CD4-positive, alpha-beta T cell treated with Interleukin-4 for 1 hour (primary cell): ENCODE measurements at regions not wholly inside any gene's neighbourhood (a gene's known extent, or its start where the extent isn't known, plus 50 kb on each side); places are given as distances from the start of the nearest gene placed in this dataset.

Experiments used
- DNase-seq, 2 donors: peaks; one replicate each; pipeline ENCODE4 v3.0.0-alpha.2; 2020 to 2022

- no peak for DNase-seq
These were observed 304.1 kb downstream of the MCTP2 start for GRCh38 chr15:94535298-94536048.

GRCh38 chr15:94536549-94536948 is 305.2 kb downstream of the MCTP2 start:
- DNase-seq: no peak

DNA sequence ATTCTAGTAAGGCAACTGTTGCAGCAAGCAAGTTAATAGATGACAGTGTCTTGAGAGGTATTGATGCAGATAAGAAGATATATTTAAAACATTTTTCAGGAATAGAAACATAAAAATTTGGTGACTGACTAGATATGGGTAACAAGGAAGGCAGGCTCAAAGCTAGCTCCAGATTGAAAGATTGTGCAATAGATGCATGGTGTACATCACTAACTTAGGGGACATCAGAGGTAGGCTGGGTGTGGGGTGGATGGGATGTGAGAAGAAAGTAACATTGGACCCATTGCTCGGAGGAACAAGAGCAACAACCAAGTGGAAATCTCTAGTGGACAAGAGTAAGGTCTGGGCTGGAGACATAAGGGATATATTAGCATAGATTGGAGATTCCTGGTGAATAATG is 306.9 kb downstream of the MCTP2 start:
- DNase-seq: no peak

DNA sequence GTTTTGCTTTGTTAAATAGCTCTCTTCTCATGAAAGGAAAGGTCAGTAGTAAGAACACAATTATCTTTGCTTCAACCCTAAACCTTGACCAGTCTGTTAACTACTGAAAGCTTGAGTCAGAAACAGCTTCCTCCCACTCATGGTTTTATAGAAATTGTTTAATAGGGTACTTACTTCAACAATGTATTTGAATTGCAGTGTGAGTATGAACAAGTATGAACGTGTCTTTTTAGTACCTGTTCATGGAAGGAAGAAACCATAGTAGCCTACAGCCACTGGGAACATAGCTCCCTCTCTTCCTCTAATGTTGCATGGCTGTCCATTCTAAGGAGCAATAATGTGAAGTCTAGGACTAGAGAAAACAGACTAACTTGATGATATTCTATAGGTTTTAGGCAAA is 311.0 kb downstream of the MCTP2 start:
- DNase-seq: no peak

DNA sequence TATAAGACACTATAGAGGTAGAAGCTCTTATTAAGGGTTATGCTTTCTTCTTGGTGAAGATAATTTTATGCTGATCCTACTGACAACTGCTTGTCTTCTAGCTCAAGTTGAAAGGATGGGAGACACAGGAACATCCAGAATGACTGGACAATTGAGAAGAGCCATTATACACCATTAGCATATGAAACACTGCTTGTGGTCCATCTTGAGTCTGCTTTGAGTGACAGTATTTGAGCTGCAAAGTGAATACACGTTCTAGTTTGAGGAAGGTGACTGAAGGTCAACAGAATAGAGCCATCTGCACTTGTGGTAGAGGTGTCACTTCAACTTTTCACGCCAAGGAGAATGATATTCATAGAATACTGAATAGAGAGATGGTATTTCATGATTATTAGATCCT is 315.4 kb downstream of the MCTP2 start:
- no peak for DNase-seq

DNA sequence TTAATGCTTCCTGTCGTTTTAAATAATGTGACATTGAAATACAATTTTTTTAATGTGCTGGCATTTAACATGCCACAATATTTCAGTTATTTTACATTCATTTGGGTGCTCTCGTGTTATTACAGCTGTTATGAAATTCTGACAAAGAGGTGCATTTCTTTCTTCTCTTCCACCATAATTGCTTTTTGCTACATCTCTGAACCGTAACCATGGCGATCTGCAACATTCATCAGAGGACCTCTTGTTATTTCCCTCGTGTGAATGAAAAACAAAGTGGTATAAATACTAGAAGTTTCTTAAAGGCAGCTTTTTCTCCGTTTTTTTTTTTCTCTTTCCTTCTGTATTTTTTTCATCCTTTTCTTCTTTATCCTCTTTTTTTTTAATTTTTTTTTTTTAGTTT is 316.4 kb downstream of the MCTP2 start:
- no peak for DNase-seq

DNA sequence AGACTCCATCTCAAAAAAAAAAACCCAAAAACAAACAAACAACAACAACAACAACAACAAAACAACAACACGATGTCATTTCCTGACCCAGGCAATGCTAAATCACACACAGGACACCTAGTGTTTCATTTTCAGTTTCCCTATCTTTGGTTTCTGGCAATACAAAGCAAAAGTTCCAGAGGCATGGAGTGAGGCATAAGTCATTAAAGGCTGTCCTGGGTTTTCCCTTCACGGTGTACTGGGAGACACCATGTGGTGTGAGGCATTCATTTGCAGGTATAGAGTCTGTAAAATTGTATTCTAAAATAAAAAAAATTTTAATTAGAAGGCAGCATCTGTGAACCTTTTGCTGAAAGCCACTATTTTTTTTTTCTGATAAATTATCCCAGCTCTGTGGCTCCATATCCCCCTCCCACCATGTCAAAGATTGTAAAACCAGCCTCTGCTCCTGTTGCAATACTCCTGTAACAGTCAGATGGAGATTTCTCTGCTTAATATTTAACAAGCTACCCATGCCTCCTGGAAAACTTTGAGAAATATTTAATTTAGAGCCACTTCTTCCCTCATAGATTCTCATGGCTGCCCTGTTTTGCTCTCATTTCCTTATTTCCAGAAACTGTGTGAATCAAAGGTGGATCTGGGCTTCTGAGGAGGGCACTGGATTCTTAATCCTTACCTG is 324.6 kb downstream of the MCTP2 start:
- no peak for DNase-seq

- DNase-seq: no peak
These were observed 329.8 kb downstream of the MCTP2 start for GRCh38 chr15:94561036-94561689.

DNA sequence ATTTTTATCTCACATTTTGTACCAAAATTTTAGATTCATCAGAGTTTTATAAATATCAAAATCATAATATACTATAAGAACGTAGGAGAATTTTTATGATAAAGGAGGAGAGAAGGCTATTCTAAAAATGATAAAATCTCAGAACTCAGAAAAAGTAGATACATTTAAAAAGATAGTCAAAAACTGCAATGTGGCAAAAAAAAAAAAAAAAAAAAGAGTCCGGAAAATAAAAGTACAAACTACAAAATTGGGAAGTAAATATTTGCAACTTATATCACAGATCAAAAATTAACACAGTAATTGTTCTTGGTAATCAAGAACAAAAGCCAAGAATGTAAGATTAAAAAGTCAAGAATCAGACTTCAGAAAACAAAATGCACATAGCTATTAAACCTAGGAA is 332.1 kb downstream of the MCTP2 start:
- no peak for DNase-seq

DNA sequence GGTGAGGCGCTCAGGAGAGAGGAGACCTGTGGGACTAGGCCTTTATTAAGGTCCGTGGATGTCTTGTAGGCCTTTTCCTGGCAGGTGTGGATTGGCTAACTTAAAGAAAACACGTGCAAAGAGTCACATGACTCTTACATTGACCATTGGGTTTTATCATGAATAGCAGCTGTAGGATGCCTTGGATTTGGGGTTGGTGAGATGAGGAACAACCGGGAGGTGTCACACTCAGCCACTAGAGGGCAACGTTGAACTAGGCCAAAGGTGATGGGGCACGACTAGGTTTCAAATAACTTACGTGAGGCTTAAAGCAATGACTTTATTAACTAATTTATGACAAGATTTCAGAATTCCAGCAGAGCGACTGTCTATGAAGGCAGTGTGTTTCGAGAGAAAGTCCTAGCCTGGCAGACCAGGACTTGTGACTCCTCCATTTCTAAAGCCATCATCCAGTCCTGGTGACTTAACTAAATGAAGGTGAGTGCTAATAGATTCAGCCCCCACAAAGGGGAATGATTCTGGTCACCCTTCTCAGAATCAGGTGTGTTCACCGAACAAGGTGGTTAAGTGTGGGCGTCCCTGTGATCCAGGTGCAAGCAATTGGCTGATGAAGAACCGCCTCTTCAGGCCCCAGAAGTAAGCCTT is 345.6 kb downstream of the MCTP2 start:
- peak in 1 of 2 donors; percentile 20 for DNase-seq

DNA sequence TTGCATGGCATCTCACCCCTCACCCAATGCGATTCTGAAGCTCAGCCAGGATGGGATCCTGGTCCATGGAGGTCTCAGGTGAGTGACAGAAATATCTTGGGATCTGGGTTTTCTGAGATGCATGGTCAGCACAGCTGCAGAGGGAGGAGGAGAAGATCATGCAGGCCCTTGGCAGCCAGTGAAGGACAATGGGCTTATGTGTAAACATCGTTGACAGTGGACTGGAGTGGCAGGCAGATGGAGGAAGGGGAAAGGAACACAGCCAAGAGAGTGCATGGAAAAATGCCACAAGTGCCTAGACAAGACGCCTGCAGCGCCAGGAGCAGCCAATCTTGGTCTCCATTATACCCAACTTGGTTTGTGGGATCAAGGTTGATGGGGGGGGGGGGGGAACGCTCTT is 347.9 kb downstream of the MCTP2 start:
- DNase-seq: no peak

DNA sequence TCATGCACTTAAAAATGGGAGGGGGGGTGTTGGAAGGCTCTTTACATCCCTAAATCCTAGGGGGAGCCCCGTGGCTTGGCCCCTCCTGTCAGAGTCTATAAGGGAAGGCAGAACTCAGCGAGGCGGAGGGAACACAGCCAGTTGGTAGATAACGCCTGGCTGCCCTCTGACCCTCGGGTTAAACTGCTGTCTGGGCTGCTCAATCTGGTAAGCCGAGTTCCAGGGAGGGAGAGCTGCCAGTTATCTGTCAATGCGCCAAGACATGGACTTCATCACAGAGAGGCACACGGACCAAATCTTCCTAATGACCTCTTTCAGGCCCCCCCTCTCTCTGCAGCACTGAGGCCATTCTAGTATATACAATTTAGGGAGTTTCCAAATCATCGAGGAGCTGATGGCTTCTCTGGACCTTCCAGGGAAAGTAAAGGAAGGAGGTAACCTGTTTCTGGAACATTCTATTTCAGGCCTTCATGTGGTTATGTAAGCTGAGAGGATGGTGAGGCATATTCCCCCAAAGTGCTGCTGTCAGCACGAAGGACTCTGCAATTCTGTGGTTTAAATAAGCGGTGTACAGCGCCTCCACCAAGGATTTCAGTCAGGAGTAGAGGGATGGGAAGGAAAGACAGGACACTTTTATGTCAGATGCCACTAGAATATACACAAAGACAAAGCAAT is 349.0 kb downstream of the MCTP2 start:
- no peak for DNase-seq

- DNase-seq: peak in 1 of 2 donors; percentile 9
These were observed 351.0 kb downstream of the MCTP2 start for GRCh38 chr15:94582368-94582767.

- peak; percentile 35 to 47 for DNase-seq
These were observed 353.5 kb downstream of the MCTP2 start for GRCh38 chr15:94584833-94585244.

- DNase-seq: no peak
These were observed 354.7 kb downstream of the MCTP2 start for GRCh38 chr15:94586099-94586498.

DNA sequence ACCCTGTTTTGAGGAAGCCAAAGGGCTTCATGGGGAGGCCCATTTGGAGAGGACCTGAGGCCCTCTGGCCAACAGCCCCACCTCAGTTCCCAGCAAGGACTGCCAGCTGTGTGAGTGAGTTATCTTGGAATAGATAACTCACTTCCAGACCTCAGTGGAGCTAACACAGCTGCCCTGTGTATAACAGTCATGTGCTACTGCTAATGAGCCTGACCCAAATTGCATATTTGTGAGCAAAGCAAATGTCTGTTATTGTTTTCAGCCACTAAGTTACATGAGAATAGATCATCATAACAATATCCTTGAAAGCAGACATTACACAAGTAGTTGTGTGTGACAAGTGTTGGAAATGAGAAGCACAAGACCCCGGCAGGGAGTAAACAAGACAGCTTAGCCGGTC is 355.8 kb downstream of the MCTP2 start:
- no peak for DNase-seq

GRCh38 chr15:94588993-94589392 is 357.6 kb downstream of the MCTP2 start:
- DNase-seq: no peak

GRCh38 chr15:94592495-94592894 is 361.1 kb downstream of the MCTP2 start:
- DNase-seq: no peak

DNA sequence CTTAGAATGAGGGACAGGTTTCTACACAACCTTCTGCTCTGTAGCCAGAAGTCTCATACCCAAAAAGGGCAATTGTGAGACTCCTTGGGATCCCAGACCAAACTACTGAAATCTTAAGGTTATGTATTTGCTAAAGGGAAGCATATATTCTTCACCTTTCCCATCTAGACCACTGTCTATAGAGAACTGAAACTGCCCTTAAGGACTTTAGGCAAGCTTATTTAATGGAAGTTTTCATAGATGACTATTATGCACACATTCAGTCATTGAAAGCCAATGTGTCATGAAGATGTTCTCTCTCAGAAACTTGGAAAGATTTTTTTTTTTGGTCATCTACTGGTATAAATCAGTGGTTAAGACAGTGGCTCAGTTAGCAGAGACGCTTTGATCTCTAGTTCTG is 365.3 kb downstream of the MCTP2 start:
- DNase-seq: no peak

DNA sequence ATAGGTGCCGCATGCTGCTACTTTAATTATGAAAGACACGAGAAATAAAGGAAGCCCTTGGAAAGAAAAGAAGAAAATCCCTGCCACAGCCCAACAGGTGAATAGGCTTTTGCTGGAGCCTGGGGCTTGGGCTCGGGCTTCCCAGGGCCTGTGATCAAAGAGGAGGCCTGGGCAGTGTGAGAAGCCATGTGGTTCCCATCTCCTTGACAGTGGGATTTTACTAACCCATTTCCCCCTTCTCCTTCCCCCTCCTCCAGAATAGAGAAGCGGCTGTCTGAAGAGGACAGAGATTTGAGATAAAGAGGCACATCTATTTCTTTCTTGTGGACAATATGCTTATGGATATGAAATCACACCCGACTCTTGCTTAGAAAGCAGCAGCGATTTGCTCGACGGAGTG is 369.1 kb downstream of the MCTP2 start:
- DNase-seq: no peak

GRCh38 chr15:94602754-94603470 is 371.6 kb downstream of the MCTP2 start:
- DNase-seq: no peak

GRCh38 chr15:94606286-94606685 is 374.9 kb downstream of the MCTP2 start:
- DNase-seq: no peak
